LNCaP clone FGC (cell line): ENCODE measurements at regions not wholly inside any gene's neighbourhood (a gene's known extent, or its start where the extent isn't known, plus 50 kb on each side); places are given as distances from the start of the nearest gene placed in this dataset.
"Not testable (repeated sequence)": the region's sequence is repeated elsewhere in the genome, so short reads cannot be mapped to it uniquely, and the experiment has no call there.

ENCODE experiments used
- DNase-seq: peaks from one replicate; pipeline ENCODE4 v3.0.0-alpha.2; 2011; ENCODE audit warnings: low read depth
- H3K4me3 ChIP-seq: 2 replicates; pipeline ENCODE4 v1.5.1; 2011; ENCODE audit warnings: mild to moderate bottlenecking, low read depth, low read length, control low read depth
- TF ChIP-seq, protein P1 (sequence below): IDR thresholded peaks from 2 replicates; pipeline ENCODE4 v1.5.1; 2012; ENCODE audit warnings: mild to moderate bottlenecking; ENCODE audit not compliant: control insufficient read depth, insufficient read depth; ENCODE audit errors: extremely low read depth

GRCh38 chr3:146732325-146732724 lies 127.2 kb upstream of the PLSCR5 start:
- no peak for DNase-seq
- TF ChIP-seq, protein P1, sequence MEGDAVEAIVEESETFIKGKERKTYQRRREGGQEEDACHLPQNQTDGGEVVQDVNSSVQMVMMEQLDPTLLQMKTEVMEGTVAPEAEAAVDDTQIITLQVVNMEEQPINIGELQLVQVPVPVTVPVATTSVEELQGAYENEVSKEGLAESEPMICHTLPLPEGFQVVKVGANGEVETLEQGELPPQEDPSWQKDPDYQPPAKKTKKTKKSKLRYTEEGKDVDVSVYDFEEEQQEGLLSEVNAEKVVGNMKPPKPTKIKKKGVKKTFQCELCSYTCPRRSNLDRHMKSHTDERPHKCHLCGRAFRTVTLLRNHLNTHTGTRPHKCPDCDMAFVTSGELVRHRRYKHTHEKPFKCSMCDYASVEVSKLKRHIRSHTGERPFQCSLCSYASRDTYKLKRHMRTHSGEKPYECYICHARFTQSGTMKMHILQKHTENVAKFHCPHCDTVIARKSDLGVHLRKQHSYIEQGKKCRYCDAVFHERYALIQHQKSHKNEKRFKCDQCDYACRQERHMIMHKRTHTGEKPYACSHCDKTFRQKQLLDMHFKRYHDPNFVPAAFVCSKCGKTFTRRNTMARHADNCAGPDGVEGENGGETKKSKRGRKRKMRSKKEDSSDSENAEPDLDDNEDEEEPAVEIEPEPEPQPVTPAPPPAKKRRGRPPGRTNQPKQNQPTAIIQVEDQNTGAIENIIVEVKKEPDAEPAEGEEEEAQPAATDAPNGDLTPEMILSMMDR, result no peak
- H3K4me3 ChIP-seq, result no peak overlapping the region

DNA sequence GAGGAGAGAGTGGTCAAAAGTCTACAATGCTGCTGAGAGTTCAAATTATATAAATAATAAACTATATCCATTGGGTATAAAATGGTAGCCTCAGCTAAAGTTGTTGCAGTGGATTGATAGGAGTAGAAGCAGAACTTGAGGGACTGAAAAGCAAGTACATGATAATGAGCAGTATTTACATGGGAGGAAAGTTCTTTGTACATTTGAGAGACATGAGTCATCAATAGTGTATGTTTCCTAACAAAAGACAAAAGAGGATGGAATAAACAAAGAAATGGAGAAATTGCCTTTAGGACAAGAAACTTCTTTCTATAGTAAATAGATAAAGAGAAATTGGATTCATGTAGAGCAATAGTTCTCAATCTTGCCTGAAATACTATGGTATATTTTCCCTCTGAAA lies 110.0 kb upstream of the PLSCR5 start:
- TF ChIP-seq, protein P1, result no peak
- no peak overlapping the region for H3K4me3 ChIP-seq
- DNase-seq, result no peak

DNA sequence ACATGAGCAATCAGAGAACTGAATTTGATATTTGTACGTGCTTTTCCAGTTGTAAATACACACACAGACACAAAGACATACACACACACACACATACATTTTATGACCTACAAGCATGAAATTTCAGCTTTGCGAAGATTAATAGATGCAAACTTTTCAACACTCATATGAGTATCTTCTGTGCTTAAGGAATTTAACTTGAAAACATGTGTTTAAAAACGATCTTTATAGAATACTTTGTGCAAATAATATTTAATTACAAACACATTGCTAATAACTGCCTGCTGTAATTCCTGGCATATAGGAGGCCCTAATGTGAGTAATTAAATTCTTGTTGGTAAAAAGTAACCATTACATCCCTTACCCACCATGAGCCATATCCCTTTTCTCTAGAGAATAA lies 107.7 kb upstream of the PLSCR5 start:
- DNase-seq, result no peak
- TF ChIP-seq, protein P1, result no peak
- no peak overlapping the region for H3K4me3 ChIP-seq

- TF ChIP-seq, protein P1, result no peak
- no peak for DNase-seq
- H3K4me3 ChIP-seq, result no peak overlapping the region
These were observed 104.8 kb upstream of the PLSCR5 start for GRCh38 chr3:146709969-146710368.

DNA sequence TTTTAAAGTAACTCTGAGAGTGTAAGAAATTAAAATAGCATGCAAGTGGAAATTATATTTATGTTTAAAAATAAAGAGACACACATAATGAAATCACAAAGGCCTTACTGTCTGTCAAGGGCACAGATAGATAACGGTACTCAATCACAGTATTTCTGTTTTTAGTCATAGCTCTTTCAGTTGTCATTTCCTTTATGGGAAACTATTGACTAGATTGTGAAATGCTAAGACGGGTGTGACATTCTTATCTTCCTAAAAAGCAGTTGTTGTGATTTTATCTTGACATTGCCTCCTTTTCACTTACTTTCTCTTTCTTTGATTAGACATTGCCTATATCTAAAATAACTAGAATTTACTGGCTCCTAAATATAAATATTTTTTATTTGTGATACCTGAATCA lies 100.1 kb upstream of the PLSCR5 start:
- TF ChIP-seq, protein P1, result no peak
- DNase-seq, result no peak
- no peak overlapping the region for H3K4me3 ChIP-seq

- TF ChIP-seq, protein P1, result no peak
These were observed 97.1 kb upstream of the PLSCR5 start for GRCh38 chr3:146702237-146702636.

DNA sequence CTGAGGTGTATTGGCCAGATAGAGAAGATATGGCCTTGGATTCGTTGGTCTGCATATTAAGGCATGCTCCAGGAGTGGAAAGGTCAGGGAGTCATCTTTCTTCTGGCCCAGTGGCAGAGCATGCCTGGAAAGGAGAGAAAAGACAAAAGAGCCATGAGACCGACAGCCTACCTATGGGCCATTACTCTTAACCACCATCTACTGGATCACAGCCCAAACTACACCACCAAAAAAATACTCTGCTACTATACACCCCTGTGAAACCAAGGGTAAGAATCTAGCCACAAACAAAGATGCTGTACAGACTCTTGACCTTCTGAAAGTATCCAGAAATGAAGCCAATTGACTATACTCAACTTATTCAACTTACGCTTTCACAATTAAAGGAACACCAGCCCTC lies 96.1 kb upstream of the PLSCR5 start:
- TF ChIP-seq, protein P1, result no peak
- H3K4me3 ChIP-seq, result no peak overlapping the region
- DNase-seq, result no peak

More at GRCh38 chr3:146702237-146702636, 97.1 kb upstream of the PLSCR5 start:
- no peak overlapping the region for H3K4me3 ChIP-seq
- no peak for DNase-seq

DNA sequence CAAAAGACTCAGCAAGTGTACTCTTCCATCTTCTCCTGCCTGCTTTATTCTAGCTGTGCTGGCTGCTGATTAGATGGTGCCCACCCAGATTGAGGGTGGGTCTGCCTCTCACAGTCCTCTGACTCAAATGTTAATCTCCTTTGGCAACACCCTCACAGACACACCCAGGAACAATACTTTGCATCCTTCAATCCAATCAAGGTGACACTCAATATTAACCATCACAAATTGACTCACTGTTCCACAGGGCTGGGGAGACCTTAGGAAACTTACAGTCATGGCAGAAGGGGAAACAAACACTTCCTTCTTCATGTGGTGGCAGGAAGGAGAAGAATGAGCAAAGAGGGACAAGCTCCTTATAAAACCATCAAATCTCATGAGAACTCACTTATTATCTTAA lies 94.9 kb upstream of the PLSCR5 start:
- not testable (repeated sequence) for DNase-seq, H3K4me3 ChIP-seq
